ENCODE measurements at regions not wholly inside any gene's neighbourhood (a gene's known extent, or its start where the extent isn't known, plus 50 kb on each side); places are given as distances from the start of the nearest gene placed in this dataset.

- intact Hi-C loops (cut with micrococcal nuclease), result no loop called here
Observed at GRCh38 chr13:91203430-91203829, 144.1 kb upstream of the MIR17HG start.

- intact Hi-C loops (cut with micrococcal nuclease), result no loop called here
Observed at GRCh38 chr13:91207261-91207660, 140.2 kb upstream of the MIR17HG start.

- intact Hi-C loops (cut with micrococcal nuclease), result loop anchor here (5.0 kb wide), 1 partner anchor 49 kb away; no protein-coding TSS in a partner anchor
Observed at GRCh38 chr13:91211510-91211909, 136.0 kb upstream of the MIR17HG start.

- intact Hi-C loops (cut with micrococcal nuclease), result loop anchor here (5.0 kb wide), 1 partner anchor 50 kb away; no protein-coding TSS in a partner anchor
Observed at GRCh38 chr13:91212231-91212630, 135.3 kb upstream of the MIR17HG start.

GRCh38 chr13:91214031-91214430, 133.5 kb upstream of the MIR17HG start:
- intact Hi-C loops (cut with micrococcal nuclease), result loop anchor here (5.0 kb wide), 1 partner anchor 52 kb away; no protein-coding TSS in a partner anchor

- intact Hi-C loops (cut with micrococcal nuclease), result no loop called here
Observed at GRCh38 chr13:91216928-91217700, 130.4 kb upstream of the MIR17HG start.

- intact Hi-C loops (cut with micrococcal nuclease), result no loop called here
Observed at GRCh38 chr13:91219201-91219600, 128.3 kb upstream of the MIR17HG start.

- intact Hi-C loops (cut with micrococcal nuclease), result no loop called here
Observed at GRCh38 chr13:91220872-91221271, 126.6 kb upstream of the MIR17HG start.

GRCh38 chr13:91228108-91228507, 119.4 kb upstream of the MIR17HG start:
- intact Hi-C loops (cut with micrococcal nuclease), result no loop called here

- intact Hi-C loops (cut with micrococcal nuclease), result no loop called here
Observed at GRCh38 chr13:91228940-91229339, 118.5 kb upstream of the MIR17HG start.

GRCh38 chr13:91232716-91233115, 114.8 kb upstream of the MIR17HG start:
- intact Hi-C loops (cut with micrococcal nuclease), result no loop called here

- intact Hi-C loops (cut with micrococcal nuclease), result no loop called here
Observed at GRCh38 chr13:91233291-91233690, 114.2 kb upstream of the MIR17HG start.

GRCh38 chr13:91236182-91236581, 111.3 kb upstream of the MIR17HG start:
- intact Hi-C loops (cut with micrococcal nuclease), result no loop called here

GRCh38 chr13:91236921-91237320, 110.6 kb upstream of the MIR17HG start:
- intact Hi-C loops (cut with micrococcal nuclease), result no loop called here

GRCh38 chr13:91238036-91238435, 109.5 kb upstream of the MIR17HG start:
- intact Hi-C loops (cut with micrococcal nuclease), result no loop called here

GRCh38 chr13:91240341-91240740, 107.1 kb upstream of the MIR17HG start:
- intact Hi-C loops (cut with micrococcal nuclease), result no loop called here

- intact Hi-C loops (cut with micrococcal nuclease), result no loop called here
Observed at GRCh38 chr13:91241221-91241933, 106.1 kb upstream of the MIR17HG start.

GRCh38 chr13:91242652-91243051, 104.8 kb upstream of the MIR17HG start:
- intact Hi-C loops (cut with micrococcal nuclease), result no loop called here

- intact Hi-C loops (cut with micrococcal nuclease), result no loop called here
Observed at GRCh38 chr13:91245288-91245687, 102.2 kb upstream of the MIR17HG start.

- intact Hi-C loops (cut with micrococcal nuclease), result loop anchor here (2.0 kb wide), 1 partner anchor 113 kb away; no protein-coding TSS in a partner anchor
Observed at GRCh38 chr13:91247768-91248167, 99.7 kb upstream of the MIR17HG start.

GRCh38 chr13:91248249-91248648, 99.2 kb upstream of the MIR17HG start:
- intact Hi-C loops (cut with micrococcal nuclease), result loop anchor here (2.0 kb wide), 1 partner anchor 113 kb away; no protein-coding TSS in a partner anchor

GRCh38 chr13:91249370-91249769, 98.1 kb upstream of the MIR17HG start:
- intact Hi-C loops (cut with micrococcal nuclease), result loop anchor here (2.0 kb wide), 1 partner anchor 115 kb away; no protein-coding TSS in a partner anchor
